ENCODE measurements at regions not wholly inside any gene's neighbourhood (a gene's known extent, or its start where the extent isn't known, plus 50 kb on each side); places are given as distances from the start of the nearest gene placed in this dataset.

DNA sequence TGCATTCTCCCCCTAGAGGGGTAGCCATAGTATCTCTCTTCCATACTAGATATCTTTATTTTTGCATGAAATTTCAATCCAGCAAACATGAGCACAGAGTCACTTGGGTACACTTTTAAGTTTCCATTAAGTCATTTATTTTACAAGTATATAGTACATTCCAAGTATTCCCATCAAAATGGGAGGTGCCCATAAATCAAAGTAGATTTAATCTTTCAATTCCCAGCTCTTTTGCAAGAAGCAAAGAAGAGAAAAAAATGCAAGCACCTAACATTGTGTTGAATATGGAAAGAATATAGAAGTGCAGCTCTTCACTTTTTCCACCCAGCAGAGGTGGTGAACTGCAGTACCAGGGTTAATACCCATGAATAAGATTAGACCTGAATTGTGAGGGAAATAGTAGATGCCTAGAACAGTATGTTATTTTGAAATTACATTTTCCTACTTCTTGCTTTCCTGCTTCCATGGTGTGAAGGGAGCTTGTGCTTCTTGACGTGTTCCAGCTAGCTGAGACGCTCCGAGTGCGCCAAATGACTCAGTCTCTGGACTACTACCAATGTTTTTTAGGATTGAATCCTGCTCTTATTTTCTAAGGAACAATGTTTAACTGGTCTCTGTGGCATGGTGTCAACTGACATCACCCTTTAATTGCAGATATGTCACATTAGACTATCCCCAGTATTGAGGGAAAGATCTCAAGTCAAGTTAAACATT lies 151.1 kb upstream of the MAF start:
- TF ChIP-seq, protein P1, sequence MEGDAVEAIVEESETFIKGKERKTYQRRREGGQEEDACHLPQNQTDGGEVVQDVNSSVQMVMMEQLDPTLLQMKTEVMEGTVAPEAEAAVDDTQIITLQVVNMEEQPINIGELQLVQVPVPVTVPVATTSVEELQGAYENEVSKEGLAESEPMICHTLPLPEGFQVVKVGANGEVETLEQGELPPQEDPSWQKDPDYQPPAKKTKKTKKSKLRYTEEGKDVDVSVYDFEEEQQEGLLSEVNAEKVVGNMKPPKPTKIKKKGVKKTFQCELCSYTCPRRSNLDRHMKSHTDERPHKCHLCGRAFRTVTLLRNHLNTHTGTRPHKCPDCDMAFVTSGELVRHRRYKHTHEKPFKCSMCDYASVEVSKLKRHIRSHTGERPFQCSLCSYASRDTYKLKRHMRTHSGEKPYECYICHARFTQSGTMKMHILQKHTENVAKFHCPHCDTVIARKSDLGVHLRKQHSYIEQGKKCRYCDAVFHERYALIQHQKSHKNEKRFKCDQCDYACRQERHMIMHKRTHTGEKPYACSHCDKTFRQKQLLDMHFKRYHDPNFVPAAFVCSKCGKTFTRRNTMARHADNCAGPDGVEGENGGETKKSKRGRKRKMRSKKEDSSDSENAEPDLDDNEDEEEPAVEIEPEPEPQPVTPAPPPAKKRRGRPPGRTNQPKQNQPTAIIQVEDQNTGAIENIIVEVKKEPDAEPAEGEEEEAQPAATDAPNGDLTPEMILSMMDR (conservative IDR thresholded peaks at IDR 0.05 in 1 of 2, IDR thresholded peaks at IDR 0.05 in 1 of 2; ENCODE audit: extremely low read depth in 1 of 2, insufficient read depth in 1 of 2, low read depth in 1 of 2, low read length in 2 of 2), result no peak
- no peak for TF ChIP-seq EZH2 (IDR thresholded peaks at IDR 0.05; ENCODE audit: borderline replicate concordance, low read length)
